BJ (cell line): ENCODE measurements at regions not wholly inside any gene's neighbourhood (a gene's known extent, or its start where the extent isn't known, plus 50 kb on each side); places are given as distances from the start of the nearest gene placed in this dataset.

Experiments
- CTCF ChIA-PET: fragments of 350-600 bp; formaldehyde crosslinking; extraction: SDS; loops from one replicate; lab custom pipeline; 2021; ENCODE audit warnings: antibody characterized with exemption, inconsistent platforms; lab: Yijun Ruan, JAX
- POLR2A ChIA-PET: fragments of 300-600 bp; sonication (Branson Sonifier 250); formaldehyde crosslinking; extraction: SDS; loops from one replicate; lab custom pipeline; 2021; ENCODE audit warnings: antibody characterized with exemption; lab: Charles Lee
- DNase-seq: peaks from one replicate; pipeline ENCODE4 v3.0.0-alpha.2; 2011; ENCODE audit warnings: low read depth
- H3K27me3 ChIP-seq: 2 replicates; pipeline ENCODE4 v1.6.0; 2011; ENCODE audit warnings: low read length; ENCODE audit not compliant: control insufficient read depth, insufficient read depth
- H3K36me3 ChIP-seq: 2 replicates; pipeline ENCODE4 v1.5.1; 2011; ENCODE audit warnings: low read length; ENCODE audit not compliant: control insufficient read depth, insufficient read depth
- H3K4me3 ChIP-seq: 2 replicates; pipeline ENCODE4 v1.5.1; 2011; ENCODE audit warnings: low read depth, mild to moderate bottlenecking, control low read depth, low read length
- CTCF ChIP-seq: IDR thresholded peaks from 2 replicates; pipeline ENCODE4 v1.5.1; 2011; ENCODE audit warnings: low read depth, mild to moderate bottlenecking, control low read depth, inconsistent platforms, low read length, moderate library complexity; ENCODE audit not compliant: insufficient read depth

DNA sequence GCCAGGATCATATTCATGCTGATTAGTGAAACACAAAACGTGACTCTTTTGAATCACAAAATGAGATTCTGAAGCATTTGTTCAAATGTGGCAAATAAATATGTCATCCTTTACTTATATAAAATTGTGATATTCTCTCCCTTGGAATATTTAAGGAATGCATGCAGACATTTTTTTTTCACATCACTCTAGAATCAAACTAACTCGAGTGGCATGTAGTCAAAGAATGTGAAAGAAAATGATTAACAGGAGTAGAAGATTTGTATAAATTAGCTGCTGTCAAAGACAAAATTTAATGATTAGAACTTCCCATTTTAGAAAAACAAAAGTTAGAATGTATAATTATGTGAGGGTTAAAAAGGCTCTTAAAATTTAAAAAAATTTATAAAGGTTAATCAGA, 721.0 kb upstream of the FAM98A start:
- no peak for TF ChIP-seq CTCF
- Histone ChIP-seq H3K27me3 (no peaks in the 10 kb centered on the region), H3K4me3 (no peak overlapping the region), H3K36me3 (no peaks in the 10 kb centered on the region)
- no peak for DNase-seq
- ChIA-PET POLR2A (no interaction called here), CTCF (no interaction called here)

DNA sequence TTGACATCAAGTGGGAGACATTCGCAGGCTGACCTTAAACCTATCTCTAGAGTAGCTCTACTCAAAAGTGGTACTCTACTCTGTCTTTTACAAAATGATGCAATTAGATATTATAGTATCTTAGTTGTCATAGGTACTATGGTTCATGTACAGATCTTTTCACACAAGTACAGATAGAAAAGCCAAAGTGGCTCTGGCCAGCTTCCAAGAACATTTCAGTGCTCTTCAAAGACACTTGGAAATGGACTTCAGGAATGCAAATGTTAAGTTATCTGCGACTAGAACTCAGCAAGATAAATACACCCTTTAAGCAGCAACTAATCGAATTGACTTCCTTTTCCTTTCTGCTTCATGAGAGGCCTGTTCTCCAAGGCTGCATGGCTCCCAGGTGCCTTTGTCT, 718.7 kb upstream of the FAM98A start:
- Histone ChIP-seq H3K4me3 (no peak overlapping the region), H3K36me3 (no peaks in the 10 kb centered on the region), H3K27me3 (no peaks in the 10 kb centered on the region)
- ChIA-PET POLR2A (no interaction called here), CTCF (interaction anchor here (1.0 kb wide), 1 partner anchor 10 kb away, joined by 3 read pairs; no protein-coding TSS in a partner anchor)
- DNase-seq: no peak
- TF ChIP-seq CTCF: no peak

DNA sequence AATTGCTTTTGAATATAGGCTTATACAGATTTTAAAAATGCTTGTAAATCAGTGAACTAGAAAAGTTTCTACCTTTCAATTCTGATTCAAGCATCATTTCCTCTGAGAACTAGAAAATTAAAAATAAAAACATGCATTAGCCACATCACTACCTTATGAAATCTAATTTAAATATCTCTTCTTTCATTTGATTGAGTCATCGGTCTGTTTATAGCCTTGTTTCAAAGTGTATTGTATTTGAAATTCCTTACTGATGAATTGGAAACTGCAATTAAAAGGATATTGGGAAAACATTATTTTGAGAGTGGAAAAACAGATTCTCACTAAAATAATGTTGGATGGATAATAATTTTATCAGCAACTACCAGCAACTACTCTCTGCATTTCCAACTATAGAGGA, 717.7 kb upstream of the FAM98A start:
- TF ChIP-seq CTCF: no peak
- ChIA-PET CTCF (no interaction called here), POLR2A (no interaction called here)
- H3K27me3 ChIP-seq: no peaks in the 10 kb centered on the region
- DNase-seq: no peak
- no peak overlapping the region for H3K4me3 ChIP-seq
- no peaks in the 10 kb centered on the region for H3K36me3 ChIP-seq

DNA sequence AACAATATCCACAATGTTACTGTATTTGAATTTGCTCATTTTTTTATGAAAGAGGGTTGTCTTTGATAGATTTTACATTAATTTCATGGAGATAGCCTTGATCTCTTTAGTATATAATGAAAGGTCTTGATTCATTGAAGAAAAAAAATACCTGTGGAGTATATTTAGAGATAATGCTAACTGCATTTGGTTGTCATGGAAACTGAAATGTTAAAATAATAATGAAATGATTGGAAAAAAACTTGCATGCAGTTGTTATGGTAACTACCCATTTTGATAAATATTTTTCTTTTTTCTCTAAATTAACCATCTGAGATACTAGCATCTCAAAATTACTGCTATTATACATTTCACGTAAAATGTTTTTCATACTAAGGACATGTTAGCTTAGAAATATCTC, 712.7 kb upstream of the FAM98A start:
- TF ChIP-seq CTCF: no peak
- no peak for DNase-seq
- ChIA-PET CTCF (no interaction called here), POLR2A (no interaction called here)
- no peak overlapping the region for H3K4me3 ChIP-seq
- no peaks in the 10 kb centered on the region for H3K36me3 ChIP-seq
- no peaks in the 10 kb centered on the region for H3K27me3 ChIP-seq

DNA sequence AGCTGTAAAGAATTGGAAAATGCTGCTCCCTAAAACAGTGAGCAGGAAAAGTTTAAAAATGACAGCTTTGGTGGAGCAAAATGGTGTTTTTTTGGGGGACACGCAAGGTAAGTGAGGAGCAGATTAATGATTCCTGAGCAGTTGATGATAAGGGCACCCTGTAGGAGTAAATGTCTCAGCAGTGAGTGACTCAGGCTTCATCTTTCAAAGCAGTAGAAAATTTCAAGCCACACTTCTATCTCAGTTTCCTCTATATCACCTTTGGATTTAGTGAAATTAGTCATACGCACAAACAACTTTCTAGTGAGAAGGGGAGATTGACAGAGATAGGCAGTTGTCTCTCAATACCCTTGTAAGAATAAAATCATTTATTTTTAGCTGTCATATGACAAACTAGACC, 709.0 kb upstream of the FAM98A start:
- POLR2A ChIA-PET: no interaction called here
- H3K4me3 ChIP-seq: no peak overlapping the region
- DNase-seq: no peak
- H3K27me3 ChIP-seq: no peaks in the 10 kb centered on the region
- H3K36me3 ChIP-seq: no peaks in the 10 kb centered on the region
- CTCF ChIA-PET: interaction anchor here (0.7 kb wide), 1 partner anchor 9 kb away, joined by 3 read pairs; no protein-coding TSS in a partner anchor
- TF ChIP-seq CTCF: no peak
